Ishikawa (cell line): ENCODE measurements at regions not wholly inside any gene's neighbourhood (a gene's known extent, or its start where the extent isn't known, plus 50 kb on each side); places are given as distances from the start of the nearest gene placed in this dataset.

Experiments
- CEBPB ChIP-seq: IDR thresholded peaks from 2 replicates; pipeline ENCODE4 v1.6.1; 2012
- CREB1 ChIP-seq: IDR thresholded peaks from 2 replicates; pipeline ENCODE4 v1.6.1; 2012; ENCODE audit warnings: low read depth
- EGR1 ChIP-seq: IDR thresholded peaks from 2 replicates; pipeline ENCODE4 v1.6.1; 2012
- EP300 ChIP-seq: IDR thresholded peaks from 2 replicates; pipeline ENCODE4 v1.6.1; 2012; ENCODE audit warnings: borderline replicate concordance
- FOXM1 ChIP-seq: IDR thresholded peaks from 2 replicates; pipeline ENCODE4 v1.6.1; 2012; ENCODE audit warnings: low read depth, borderline replicate concordance
- NFIC ChIP-seq: IDR thresholded peaks from 2 replicates; pipeline ENCODE4 v1.6.1; 2012
- RAD21 ChIP-seq: IDR thresholded peaks from 2 replicates; pipeline ENCODE4 v1.6.1; 2012; ENCODE audit warnings: low read depth
- TAF1 ChIP-seq: IDR thresholded peaks from 2 replicates; pipeline ENCODE4 v1.6.1; 2012; ENCODE audit warnings: low read depth, mild to moderate bottlenecking
- TCF12 ChIP-seq: IDR thresholded peaks from 2 replicates; pipeline ENCODE4 v1.6.1; 2012; ENCODE audit warnings: low read depth
- TEAD4 ChIP-seq: IDR thresholded peaks from 2 replicates; pipeline ENCODE4 v1.6.1; 2012
- YY1 ChIP-seq: IDR thresholded peaks from 2 replicates; pipeline ENCODE4 v1.6.1; 2012; ENCODE audit warnings: low read depth
- ZBTB7A ChIP-seq: IDR thresholded peaks from 2 replicates; pipeline ENCODE4 v1.6.1; 2012; ENCODE audit warnings: low read depth
- TF ChIP-seq, protein P1 (sequence below): IDR thresholded peaks from 2 replicates; pipeline ENCODE4 v1.6.1; 2012; ENCODE audit warnings: low read depth, mild to moderate bottlenecking
- TF ChIP-seq, protein P2 (sequence below): IDR thresholded peaks from 2 replicates; pipeline ENCODE4 v1.6.1; 2012
- TF ChIP-seq, protein P3 (sequence below): IDR thresholded peaks from 2 replicates; pipeline ENCODE4 v1.6.1; 2012

DNA sequence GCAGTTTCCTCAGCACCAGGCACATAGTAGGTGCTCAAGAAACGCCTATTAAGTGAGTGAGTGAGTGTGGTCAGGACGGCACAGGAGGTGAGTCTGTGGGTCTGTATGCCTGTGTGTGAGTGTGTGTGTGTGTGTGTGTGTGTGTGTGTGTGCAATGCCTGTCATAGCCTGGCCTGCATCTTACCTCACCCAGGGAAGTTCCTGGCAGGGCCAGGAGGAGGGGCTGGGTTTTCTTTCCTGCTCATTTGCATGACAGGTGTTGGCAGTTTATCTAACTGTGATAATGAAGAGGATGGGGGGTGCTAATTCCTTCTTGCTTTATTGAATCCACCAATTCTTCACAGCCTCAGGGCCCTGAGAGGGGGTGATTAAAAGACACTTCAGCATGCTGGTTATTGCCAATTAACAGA lies 146.7 kb upstream of the MLN start:
- TF ChIP-seq EGR1: no peak
- TF ChIP-seq EP300: no peak
- no peak for TF ChIP-seq TEAD4
- no peak for TF ChIP-seq NFIC
- TF ChIP-seq, protein P1, sequence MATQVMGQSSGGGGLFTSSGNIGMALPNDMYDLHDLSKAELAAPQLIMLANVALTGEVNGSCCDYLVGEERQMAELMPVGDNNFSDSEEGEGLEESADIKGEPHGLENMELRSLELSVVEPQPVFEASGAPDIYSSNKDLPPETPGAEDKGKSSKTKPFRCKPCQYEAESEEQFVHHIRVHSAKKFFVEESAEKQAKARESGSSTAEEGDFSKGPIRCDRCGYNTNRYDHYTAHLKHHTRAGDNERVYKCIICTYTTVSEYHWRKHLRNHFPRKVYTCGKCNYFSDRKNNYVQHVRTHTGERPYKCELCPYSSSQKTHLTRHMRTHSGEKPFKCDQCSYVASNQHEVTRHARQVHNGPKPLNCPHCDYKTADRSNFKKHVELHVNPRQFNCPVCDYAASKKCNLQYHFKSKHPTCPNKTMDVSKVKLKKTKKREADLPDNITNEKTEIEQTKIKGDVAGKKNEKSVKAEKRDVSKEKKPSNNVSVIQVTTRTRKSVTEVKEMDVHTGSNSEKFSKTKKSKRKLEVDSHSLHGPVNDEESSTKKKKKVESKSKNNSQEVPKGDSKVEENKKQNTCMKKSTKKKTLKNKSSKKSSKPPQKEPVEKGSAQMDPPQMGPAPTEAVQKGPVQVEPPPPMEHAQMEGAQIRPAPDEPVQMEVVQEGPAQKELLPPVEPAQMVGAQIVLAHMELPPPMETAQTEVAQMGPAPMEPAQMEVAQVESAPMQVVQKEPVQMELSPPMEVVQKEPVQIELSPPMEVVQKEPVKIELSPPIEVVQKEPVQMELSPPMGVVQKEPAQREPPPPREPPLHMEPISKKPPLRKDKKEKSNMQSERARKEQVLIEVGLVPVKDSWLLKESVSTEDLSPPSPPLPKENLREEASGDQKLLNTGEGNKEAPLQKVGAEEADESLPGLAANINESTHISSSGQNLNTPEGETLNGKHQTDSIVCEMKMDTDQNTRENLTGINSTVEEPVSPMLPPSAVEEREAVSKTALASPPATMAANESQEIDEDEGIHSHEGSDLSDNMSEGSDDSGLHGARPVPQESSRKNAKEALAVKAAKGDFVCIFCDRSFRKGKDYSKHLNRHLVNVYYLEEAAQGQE: no peak
- TF ChIP-seq TAF1: no peak
- TF ChIP-seq FOXM1: no peak
- TF ChIP-seq, protein P2, sequence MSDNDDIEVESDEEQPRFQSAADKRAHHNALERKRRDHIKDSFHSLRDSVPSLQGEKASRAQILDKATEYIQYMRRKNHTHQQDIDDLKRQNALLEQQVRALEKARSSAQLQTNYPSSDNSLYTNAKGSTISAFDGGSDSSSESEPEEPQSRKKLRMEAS: no peak
- no peak for TF ChIP-seq CREB1
- TF ChIP-seq, protein P3, sequence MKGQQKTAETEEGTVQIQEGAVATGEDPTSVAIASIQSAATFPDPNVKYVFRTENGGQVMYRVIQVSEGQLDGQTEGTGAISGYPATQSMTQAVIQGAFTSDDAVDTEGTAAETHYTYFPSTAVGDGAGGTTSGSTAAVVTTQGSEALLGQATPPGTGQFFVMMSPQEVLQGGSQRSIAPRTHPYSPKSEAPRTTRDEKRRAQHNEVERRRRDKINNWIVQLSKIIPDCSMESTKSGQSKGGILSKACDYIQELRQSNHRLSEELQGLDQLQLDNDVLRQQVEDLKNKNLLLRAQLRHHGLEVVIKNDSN: no peak
- TF ChIP-seq ZBTB7A: no peak
- TF ChIP-seq TCF12: no peak
- no peak for TF ChIP-seq RAD21
- TF ChIP-seq CEBPB: no peak
- no peak for TF ChIP-seq YY1

DNA sequence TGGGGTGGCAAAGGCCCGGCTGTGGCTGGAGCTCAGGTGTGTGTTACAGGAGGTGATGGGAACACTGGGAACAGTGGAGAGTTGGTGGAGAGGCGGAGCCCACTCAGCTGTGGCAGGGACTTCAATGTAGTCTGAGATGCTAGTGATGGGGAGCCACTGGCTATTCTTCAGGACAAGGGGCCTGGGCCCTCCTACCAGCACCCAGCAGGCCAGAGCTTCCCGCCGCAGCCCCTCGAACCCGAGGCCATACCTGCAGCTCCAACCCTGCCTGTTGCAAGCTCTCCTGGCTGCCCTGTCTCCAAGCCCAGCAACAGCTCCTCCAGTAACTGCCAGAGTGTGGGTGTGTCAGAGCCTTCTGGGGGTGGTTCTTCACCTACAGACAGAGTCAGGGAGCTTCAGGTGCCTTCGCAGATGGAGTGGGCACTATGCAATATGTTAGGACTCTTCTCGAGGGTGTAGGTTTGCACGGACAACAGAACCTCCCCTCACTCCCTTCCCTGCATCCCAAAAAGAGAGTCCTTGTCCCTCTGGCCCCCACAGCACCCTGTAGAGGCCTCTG lies 146.2 kb upstream of the MLN start:
- TF ChIP-seq TEAD4 (no peak), EGR1 (no peak)
- TF ChIP-seq, protein P2: no peak
- TF ChIP-seq, protein P3: no peak

DNA sequence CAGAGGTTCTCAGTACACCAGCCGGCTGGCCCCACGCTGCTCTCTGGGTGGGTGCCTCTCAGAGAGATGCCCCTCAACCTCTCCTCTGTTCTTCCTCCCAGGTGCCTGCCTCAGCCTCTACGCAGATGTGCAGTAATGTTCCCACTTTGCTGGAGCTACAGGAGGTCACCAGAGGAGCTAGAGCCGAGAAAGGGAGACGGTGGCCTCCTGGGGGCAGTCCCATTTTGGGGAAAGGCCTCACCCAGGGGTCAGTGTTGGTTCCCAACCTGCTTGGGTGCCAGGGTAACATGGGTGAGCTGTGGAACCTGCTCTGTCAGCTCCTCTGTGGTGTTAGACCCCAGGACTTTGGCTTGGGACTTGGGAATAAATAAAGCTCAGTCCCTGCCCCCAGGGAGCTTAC lies 145.3 kb upstream of the MLN start:
- TF ChIP-seq, protein P1: no peak
- TF ChIP-seq CEBPB (no peak), EP300 (no peak), YY1 (no peak), NFIC (no peak), TAF1 (no peak), CREB1 (no peak), TCF12 (no peak)

DNA sequence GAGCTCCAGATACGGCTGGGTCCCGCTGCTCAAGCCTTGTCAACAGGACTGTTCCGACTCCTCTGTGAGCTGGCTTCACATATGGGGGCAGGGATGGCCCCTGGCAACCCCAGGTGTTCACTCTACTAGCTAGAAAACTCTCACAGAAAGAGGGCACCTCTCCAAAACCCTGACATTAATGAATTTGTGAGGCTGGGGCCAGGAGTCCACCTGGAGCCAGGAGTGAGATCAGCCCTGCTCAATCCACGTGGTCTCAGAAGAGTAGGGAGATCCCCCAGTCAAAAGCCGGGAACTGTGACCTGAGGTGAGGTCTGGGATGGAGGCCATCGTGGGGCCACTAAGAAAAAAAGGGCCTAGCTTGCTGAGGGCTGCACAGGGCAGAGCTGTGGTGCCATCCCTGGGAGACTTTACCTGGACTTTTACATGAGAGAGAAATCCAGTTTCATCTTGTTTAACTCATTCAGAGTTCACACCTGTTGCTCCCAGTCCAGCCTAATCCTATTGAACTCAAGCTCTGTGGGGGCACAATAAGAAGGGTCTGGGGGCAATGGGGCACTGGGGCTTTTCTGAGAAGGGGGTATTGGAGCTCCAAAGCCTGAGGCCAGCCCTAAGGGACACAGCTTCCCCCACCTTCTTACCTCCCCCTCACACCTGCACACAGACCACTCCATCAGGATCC lies 144.3 kb upstream of the MLN start:
- TF ChIP-seq, protein P1: no peak
- TF ChIP-seq ZBTB7A: no peak
- no peak for TF ChIP-seq TAF1
- no peak for TF ChIP-seq CEBPB
- TF ChIP-seq TEAD4: no peak

DNA sequence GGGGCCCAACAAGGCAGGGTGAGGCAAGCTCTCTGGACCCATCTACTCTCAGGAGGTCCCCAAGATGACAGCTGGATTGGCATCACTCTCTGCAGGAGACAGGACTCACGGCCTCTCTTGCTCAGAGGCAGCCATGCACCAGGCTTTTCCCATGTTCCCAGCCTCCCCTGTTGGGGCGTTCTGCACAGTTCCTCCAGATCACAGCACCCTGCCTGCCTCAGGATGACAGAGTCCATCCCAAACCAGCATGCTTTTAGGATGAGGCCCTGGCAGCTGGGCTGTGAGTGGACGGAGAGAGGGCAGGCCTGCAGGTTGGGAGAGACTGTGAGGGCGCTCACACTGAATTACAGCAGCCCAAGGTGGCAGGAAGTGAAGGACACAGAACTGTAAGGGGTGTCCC lies 143.2 kb upstream of the MLN start:
- no peak for TF ChIP-seq TAF1
- TF ChIP-seq, protein P1: no peak
- TF ChIP-seq EP300: no peak
- TF ChIP-seq, protein P3: no peak
- TF ChIP-seq ZBTB7A: no peak
- no peak for TF ChIP-seq CEBPB
- no peak for TF ChIP-seq NFIC
- no peak for TF ChIP-seq EGR1
- TF ChIP-seq, protein P2: no peak
- TF ChIP-seq YY1: no peak
- no peak for TF ChIP-seq TCF12
- TF ChIP-seq RAD21: no peak
- no peak for TF ChIP-seq CREB1
- TF ChIP-seq TEAD4: no peak
- no peak for TF ChIP-seq FOXM1
